ENCODE measurements at regions not wholly inside any gene's neighbourhood (a gene's known extent, or its start where the extent isn't known, plus 50 kb on each side); places are given as distances from the start of the nearest gene placed in this dataset.

- Mint-ChIP-seq H3K9me3 (no peaks in the 10 kb centered on the region), H3K4me1 (peaks cover 11% of the 10 kb centered on the region), H3K36me3 (ENCODE audit: low read depth) (no peaks in the 10 kb centered on the region), H3K27me3 (ENCODE audit: low read depth) (peaks cover 3% of the 10 kb centered on the region), H3K4me3 (no peak overlapping the region), H3K27ac (ENCODE audit: unreplicated experiment) (no peak overlapping the region)
- TF ChIP-seq, protein P1, sequence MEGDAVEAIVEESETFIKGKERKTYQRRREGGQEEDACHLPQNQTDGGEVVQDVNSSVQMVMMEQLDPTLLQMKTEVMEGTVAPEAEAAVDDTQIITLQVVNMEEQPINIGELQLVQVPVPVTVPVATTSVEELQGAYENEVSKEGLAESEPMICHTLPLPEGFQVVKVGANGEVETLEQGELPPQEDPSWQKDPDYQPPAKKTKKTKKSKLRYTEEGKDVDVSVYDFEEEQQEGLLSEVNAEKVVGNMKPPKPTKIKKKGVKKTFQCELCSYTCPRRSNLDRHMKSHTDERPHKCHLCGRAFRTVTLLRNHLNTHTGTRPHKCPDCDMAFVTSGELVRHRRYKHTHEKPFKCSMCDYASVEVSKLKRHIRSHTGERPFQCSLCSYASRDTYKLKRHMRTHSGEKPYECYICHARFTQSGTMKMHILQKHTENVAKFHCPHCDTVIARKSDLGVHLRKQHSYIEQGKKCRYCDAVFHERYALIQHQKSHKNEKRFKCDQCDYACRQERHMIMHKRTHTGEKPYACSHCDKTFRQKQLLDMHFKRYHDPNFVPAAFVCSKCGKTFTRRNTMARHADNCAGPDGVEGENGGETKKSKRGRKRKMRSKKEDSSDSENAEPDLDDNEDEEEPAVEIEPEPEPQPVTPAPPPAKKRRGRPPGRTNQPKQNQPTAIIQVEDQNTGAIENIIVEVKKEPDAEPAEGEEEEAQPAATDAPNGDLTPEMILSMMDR (conservative IDR thresholded peaks at IDR 0.05) = no peak
- DNase-seq (ENCODE audit: low read depth, low spot score) = no peak
These were observed 87.7 kb downstream of the TFAP2C start for GRCh38 chr20:56716806-56717205.

GRCh38 chr20:56718816-56719215 is 89.7 kb downstream of the TFAP2C start:
- DNase-seq (ENCODE audit: low read depth, low spot score) = no peak
- Mint-ChIP-seq H3K27me3 (ENCODE audit: low read depth) (no peaks in the 10 kb centered on the region), H3K27ac (ENCODE audit: unreplicated experiment) (no peak overlapping the region), H3K4me1 (peaks cover 5% of the 10 kb centered on the region), H3K4me3 (no peak overlapping the region), H3K36me3 (ENCODE audit: low read depth) (no peaks in the 10 kb centered on the region), H3K9me3 (no peaks in the 10 kb centered on the region)
- TF ChIP-seq, protein P1 (conservative IDR thresholded peaks at IDR 0.05) = no peak

- peaks cover 4% of the 10 kb centered on the region for H3K4me1 Mint-ChIP-seq
- H3K27me3 Mint-ChIP-seq (ENCODE audit: low read depth) = no peaks in the 10 kb centered on the region
- no peaks in the 10 kb centered on the region for H3K36me3 Mint-ChIP-seq (ENCODE audit: low read depth)
- no peak overlapping the region for H3K27ac Mint-ChIP-seq (ENCODE audit: unreplicated experiment)
- H3K4me3 Mint-ChIP-seq = no peak overlapping the region
- TF ChIP-seq, protein P1 (conservative IDR thresholded peaks at IDR 0.05) = no peak
- H3K9me3 Mint-ChIP-seq = no peaks in the 10 kb centered on the region
- DNase-seq (ENCODE audit: low read depth, low spot score) = no peak
These were observed 91.6 kb downstream of the TFAP2C start for GRCh38 chr20:56720620-56721213.

DNA sequence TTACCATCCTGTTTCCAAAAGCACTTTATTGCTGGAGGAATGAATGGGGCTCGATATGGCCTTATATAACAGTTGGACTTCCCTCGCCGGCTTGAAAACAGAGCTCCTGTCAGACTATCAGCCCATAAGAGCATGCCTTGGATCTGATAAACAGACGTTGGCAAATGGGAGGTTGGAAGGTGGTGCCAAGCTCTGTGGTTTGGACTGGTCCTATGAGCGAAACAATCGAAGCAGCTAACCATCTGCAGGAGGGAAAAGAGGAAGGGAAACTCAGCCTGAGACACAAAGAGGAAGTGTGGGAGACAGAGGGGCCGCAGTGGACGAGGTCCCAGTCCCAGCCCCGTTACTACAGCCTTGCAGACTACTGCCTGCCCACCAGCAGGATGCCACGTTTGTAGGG is 92.9 kb downstream of the TFAP2C start:
- no peaks in the 10 kb centered on the region for H3K27me3 Mint-ChIP-seq (ENCODE audit: low read depth)
- H3K9me3 Mint-ChIP-seq = no peaks in the 10 kb centered on the region
- H3K36me3 Mint-ChIP-seq (ENCODE audit: low read depth) = no peaks in the 10 kb centered on the region
- H3K4me1 Mint-ChIP-seq = peaks cover 4% of the 10 kb centered on the region
- H3K4me3 Mint-ChIP-seq = no peak overlapping the region
- no peak overlapping the region for H3K27ac Mint-ChIP-seq (ENCODE audit: unreplicated experiment)
- DNase-seq (ENCODE audit: low read depth, low spot score) = no peak
- TF ChIP-seq, protein P1 (conservative IDR thresholded peaks at IDR 0.05) = no peak

DNA sequence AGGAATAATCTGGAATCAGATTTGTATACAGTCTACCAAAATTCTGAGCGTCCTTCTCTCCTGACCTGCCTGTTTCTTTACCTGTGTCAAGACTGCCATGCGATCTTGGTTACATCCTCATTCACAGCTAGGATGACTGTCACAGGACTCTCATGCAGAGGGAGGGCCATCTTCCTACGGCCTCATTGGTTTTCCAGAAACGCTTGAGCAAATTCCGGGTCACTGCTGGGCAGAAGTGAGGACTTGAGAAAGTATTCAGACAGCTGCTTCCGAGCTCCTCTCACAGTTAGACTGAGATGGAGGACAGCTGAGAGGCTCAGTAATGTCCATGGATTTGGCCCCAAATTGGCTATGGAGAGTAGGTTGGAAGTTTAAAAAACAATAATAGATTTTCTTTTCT is 94.2 kb downstream of the TFAP2C start:
- H3K27me3 Mint-ChIP-seq (ENCODE audit: low read depth) = no peaks in the 10 kb centered on the region
- no peaks in the 10 kb centered on the region for H3K9me3 Mint-ChIP-seq
- no peaks in the 10 kb centered on the region for H3K36me3 Mint-ChIP-seq (ENCODE audit: low read depth)
- no peak overlapping the region for H3K4me3 Mint-ChIP-seq
- H3K4me1 Mint-ChIP-seq = peaks cover 4% of the 10 kb centered on the region
- no peak overlapping the region for H3K27ac Mint-ChIP-seq (ENCODE audit: unreplicated experiment)
- TF ChIP-seq, protein P1 (conservative IDR thresholded peaks at IDR 0.05) = no peak
- DNase-seq (ENCODE audit: low read depth, low spot score) = no peak
